Smooth muscle cell (in vitro differentiated cells): ENCODE measurements at regions not wholly inside any gene's neighbourhood (a gene's known extent, or its start where the extent isn't known, plus 50 kb on each side); places are given as distances from the start of the nearest gene placed in this dataset.
A peak's percentile ranks its signal among the peaks of the same experiment; 100 is the strongest.

ENCODE experiments used
- DNase-seq: peaks from one replicate; lab custom pipeline; 2025; ENCODE audit not compliant: unreplicated experiment; lab: John Stamatoyannopoulos, UW
- H2AFZ ChIP-seq: fragments of 200-600 bp; sonication (generic); 2 replicates; pipeline ENCODE4 v1.6.0; 2016; ENCODE audit warnings: antibody characterized with exemption, low read depth, mild to moderate bottlenecking
- H3F3A ChIP-seq: fragments of 200-600 bp; sonication (generic); 2 replicates; pipeline ENCODE4 v1.6.0; 2017; ENCODE audit warnings: antibody characterized with exemption, low read depth
- H3K27ac ChIP-seq: fragments of 200-600 bp; sonication (generic); 2 replicates; pipeline ENCODE4 v1.5.1; 2016; ENCODE audit warnings: low read depth, mild to moderate bottlenecking
- H3K27me3 ChIP-seq: fragments of 200-600 bp; sonication (generic); 2 replicates; pipeline ENCODE4 v1.6.1; 2016; ENCODE audit warnings: low read depth, mild to moderate bottlenecking
- H3K36me3 ChIP-seq: fragments of 200-600 bp; sonication (generic); 2 replicates; pipeline ENCODE4 v1.5.1; 2016; ENCODE audit warnings: low read depth
- H3K4me1 ChIP-seq: fragments of 200-600 bp; sonication (generic); 2 replicates; pipeline ENCODE4 v1.5.1; 2016; ENCODE audit warnings: low read depth
- H3K4me2 ChIP-seq: fragments of 200-600 bp; sonication (generic); 2 replicates; pipeline ENCODE4 v1.6.0; 2016; ENCODE audit warnings: mild to moderate bottlenecking
- H3K4me3 ChIP-seq: fragments of 200-600 bp; sonication (generic); 2 replicates; pipeline ENCODE4 v1.5.1; 2016; ENCODE audit warnings: mild to moderate bottlenecking
- H3K79me2 ChIP-seq: fragments of 200-600 bp; sonication (generic); 2 replicates; pipeline ENCODE4 v1.6.0; 2016; ENCODE audit warnings: low read depth, mild to moderate bottlenecking
- H3K9ac ChIP-seq: fragments of 200-600 bp; sonication (generic); 2 replicates; pipeline ENCODE4 v1.6.0; 2016; ENCODE audit warnings: low read depth
- H3K9me3 ChIP-seq: fragments of 200-600 bp; sonication (generic); replicated peaks from 2 replicates; pipeline ENCODE4 v1.5.1; 2016; ENCODE audit warnings: low read depth
- H4K20me1 ChIP-seq: fragments of 200-600 bp; sonication (generic); 2 replicates; pipeline ENCODE4 v1.6.0; 2016; ENCODE audit warnings: low read depth
- WGBS: methylation state at CpG from one replicate; pipeline ENCODE4 v1.1.7; 2016; ENCODE audit warnings: low lambda C conversion rate; 5-methylcytosine and 5-hydroxymethylcytosine counted together
- TF ChIP-seq, protein P1 (sequence below): fragments of 200-600 bp; sonication (generic); IDR thresholded peaks from 2 replicates; pipeline ENCODE4 v1.5.1; 2017; ENCODE audit warnings: borderline replicate concordance, mild to moderate bottlenecking, antibody characterized with exemption; ENCODE audit not compliant: insufficient read depth, poor library complexity, severe bottlenecking

DNA sequence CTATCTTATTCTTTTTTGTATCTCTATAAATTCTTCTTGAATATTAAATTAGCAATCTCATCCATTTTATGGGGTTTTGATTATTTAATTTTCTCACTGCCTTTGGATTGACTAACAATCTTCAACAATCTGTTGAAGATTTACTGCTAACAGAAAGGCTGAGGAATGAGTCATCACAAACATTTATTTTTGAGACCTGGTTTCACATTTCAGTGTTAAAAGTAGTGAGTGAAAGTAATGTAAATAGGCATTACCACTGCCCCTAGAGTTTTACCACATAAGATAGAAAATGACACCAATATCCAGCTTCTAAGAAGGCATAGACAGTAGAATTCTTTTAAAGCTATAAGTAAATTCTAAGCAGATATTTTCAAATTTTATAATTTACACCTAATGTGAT, 472.8 kb downstream of the OLFM4 start:
- no peak overlapping the region for H2AFZ ChIP-seq
- H4K20me1 ChIP-seq, result no peaks in the 10 kb centered on the region
- no peaks in the 10 kb centered on the region for H3F3A ChIP-seq
- no peak overlapping the region for H3K4me3 ChIP-seq
- H3K4me1 ChIP-seq, result no peaks in the 10 kb centered on the region
- H3K9ac ChIP-seq, result no peak overlapping the region
- no peak overlapping the region for H3K27ac ChIP-seq
- no peaks in the 10 kb centered on the region for H3K27me3 ChIP-seq
- H3K9me3 ChIP-seq, result no peaks in the 10 kb centered on the region
- no peaks in the 10 kb centered on the region for H3K79me2 ChIP-seq
- no peaks in the 10 kb centered on the region for H3K36me3 ChIP-seq
- TF ChIP-seq, protein P1, sequence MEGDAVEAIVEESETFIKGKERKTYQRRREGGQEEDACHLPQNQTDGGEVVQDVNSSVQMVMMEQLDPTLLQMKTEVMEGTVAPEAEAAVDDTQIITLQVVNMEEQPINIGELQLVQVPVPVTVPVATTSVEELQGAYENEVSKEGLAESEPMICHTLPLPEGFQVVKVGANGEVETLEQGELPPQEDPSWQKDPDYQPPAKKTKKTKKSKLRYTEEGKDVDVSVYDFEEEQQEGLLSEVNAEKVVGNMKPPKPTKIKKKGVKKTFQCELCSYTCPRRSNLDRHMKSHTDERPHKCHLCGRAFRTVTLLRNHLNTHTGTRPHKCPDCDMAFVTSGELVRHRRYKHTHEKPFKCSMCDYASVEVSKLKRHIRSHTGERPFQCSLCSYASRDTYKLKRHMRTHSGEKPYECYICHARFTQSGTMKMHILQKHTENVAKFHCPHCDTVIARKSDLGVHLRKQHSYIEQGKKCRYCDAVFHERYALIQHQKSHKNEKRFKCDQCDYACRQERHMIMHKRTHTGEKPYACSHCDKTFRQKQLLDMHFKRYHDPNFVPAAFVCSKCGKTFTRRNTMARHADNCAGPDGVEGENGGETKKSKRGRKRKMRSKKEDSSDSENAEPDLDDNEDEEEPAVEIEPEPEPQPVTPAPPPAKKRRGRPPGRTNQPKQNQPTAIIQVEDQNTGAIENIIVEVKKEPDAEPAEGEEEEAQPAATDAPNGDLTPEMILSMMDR, result no peak
- H3K4me2 ChIP-seq, result no peak overlapping the region
- no peak for DNase-seq

DNA sequence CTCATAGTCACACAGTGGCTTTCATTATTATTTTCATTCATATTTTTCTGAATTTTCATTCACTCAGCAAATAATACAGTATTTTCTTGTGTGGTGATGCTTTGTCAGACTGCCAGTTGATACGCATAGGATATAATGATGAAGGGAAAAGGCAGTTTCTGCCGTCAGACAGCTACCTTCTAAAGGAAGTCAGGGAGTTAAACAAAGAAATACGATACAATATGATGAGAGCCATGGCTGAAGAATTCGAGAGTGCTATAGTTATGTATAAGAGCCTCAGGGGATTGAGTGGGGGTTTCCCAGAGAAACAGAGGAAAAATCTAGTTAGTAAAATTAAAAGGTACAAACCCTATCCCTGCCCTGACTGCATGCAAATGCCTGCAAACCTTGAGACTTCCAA, 479.1 kb downstream of the OLFM4 start:
- 71% methylated on average over 4 of the region's 4 CpGs for WGBS

DNA sequence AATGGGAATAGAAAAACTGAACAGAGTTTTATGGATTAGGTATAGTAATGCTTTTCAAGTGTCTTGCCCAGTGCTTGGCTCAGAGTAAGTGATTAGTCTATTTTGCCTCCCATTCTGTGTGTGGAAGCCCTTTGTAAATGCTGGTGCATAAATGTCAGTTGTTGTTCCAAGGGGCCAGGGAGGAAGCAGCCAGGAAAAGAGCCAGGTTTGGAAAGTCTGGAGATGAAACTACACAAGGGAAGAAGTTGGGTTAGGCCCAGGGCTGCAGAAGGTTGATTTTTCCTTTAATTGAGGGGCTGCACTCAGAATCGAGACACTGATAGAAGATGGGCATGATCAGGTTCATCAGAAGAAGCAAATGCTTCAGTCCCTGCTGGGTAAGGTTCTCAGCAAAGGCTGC, 484.0 kb downstream of the OLFM4 start:
- no peaks in the 10 kb centered on the region for H3K27me3 ChIP-seq
- H3F3A ChIP-seq, result no peaks in the 10 kb centered on the region
- H4K20me1 ChIP-seq, result no peaks in the 10 kb centered on the region
- H3K4me2 ChIP-seq, result no peak overlapping the region
- H2AFZ ChIP-seq, result peak overlapping the region; percentile 27
- H3K79me2 ChIP-seq, result no peaks in the 10 kb centered on the region
- DNase-seq, result no peak
- no peaks in the 10 kb centered on the region for H3K4me1 ChIP-seq
- no peak overlapping the region for H3K27ac ChIP-seq
- 95% methylated on average over 1 of the region's 1 CpG for WGBS
- TF ChIP-seq, protein P1, result no peak
- H3K36me3 ChIP-seq, result no peaks in the 10 kb centered on the region
- H3K9ac ChIP-seq, result no peak overlapping the region
- H3K9me3 ChIP-seq, result no peaks in the 10 kb centered on the region
- H3K4me3 ChIP-seq, result no peak overlapping the region

More for the DNA sequence above, 479.1 kb downstream of the OLFM4 start:
- no peaks in the 10 kb centered on the region for H3K36me3 ChIP-seq
- no peaks in the 10 kb centered on the region for H3F3A ChIP-seq
- no peaks in the 10 kb centered on the region for H3K4me1 ChIP-seq
- no peaks in the 10 kb centered on the region for H4K20me1 ChIP-seq
- DNase-seq, result no peak
- H3K79me2 ChIP-seq, result no peaks in the 10 kb centered on the region
- TF ChIP-seq, protein P1, result no peak
- no peaks in the 10 kb centered on the region for H3K27me3 ChIP-seq
- H3K27ac ChIP-seq, result no peak overlapping the region
- H3K4me2 ChIP-seq, result no peak overlapping the region
- H3K9ac ChIP-seq, result no peak overlapping the region
- H3K9me3 ChIP-seq, result no peaks in the 10 kb centered on the region
- no peak overlapping the region for H3K4me3 ChIP-seq
- H2AFZ ChIP-seq, result no peak overlapping the region

DNA sequence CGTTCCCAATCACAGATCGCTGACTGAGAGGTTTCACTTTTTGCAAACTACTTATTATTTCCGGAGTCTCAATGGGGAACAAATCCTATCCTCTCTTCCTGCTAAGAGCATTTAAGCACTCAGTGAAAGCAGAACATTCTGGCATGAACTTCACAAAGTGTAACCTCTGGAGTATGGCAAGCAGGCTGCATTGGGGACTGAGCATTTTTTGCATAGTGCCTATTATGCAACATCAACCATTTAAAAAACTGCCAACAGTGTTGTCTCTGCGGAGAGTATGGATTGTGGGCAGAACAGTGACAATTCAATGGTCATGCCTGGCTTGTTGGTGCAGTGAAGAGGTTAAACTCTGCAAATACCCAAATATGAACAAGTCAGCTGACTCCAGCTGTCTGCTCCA, 484.6 kb downstream of the OLFM4 start:
- Histone ChIP-seq H3K27ac (no peak overlapping the region), H3K4me3 (no peak overlapping the region), H3K9ac (no peak overlapping the region), H3F3A (no peaks in the 10 kb centered on the region), H3K79me2 (no peaks in the 10 kb centered on the region), H3K9me3 (no peaks in the 10 kb centered on the region), H2AFZ (peak overlapping the region; percentile 27), H3K4me1 (no peaks in the 10 kb centered on the region), H3K4me2 (no peak overlapping the region), H3K27me3 (no peaks in the 10 kb centered on the region), H4K20me1 (no peaks in the 10 kb centered on the region), H3K36me3 (no peaks in the 10 kb centered on the region)
- no peak for DNase-seq
- TF ChIP-seq, protein P1, result no peak
- 73% methylated on average over 4 of the region's 4 CpGs for WGBS
